NCI-H1436 (cell line): ENCODE measurements at regions not wholly inside any gene's neighbourhood (a gene's known extent, or its start where the extent isn't known, plus 50 kb on each side); places are given as distances from the start of the nearest gene placed in this dataset.
A peak's percentile ranks its signal among the peaks of the same experiment; 100 is the strongest.

ENCODE experiments used
- DNase-seq: peaks from one replicate; lab custom pipeline; 2025; lab: John Stamatoyannopoulos, UW

GRCh38 chr17:13994050-13994449 lies 75.3 kb upstream of the COX10 start:
- DNase-seq = no peak

GRCh38 chr17:13995856-13996271 lies 73.4 kb upstream of the COX10 start:
- DNase-seq = peak; percentile 26

GRCh38 chr17:13996276-13996675 lies 73.0 kb upstream of the COX10 start:
- no peak for DNase-seq

GRCh38 chr17:13996748-13997147 lies 72.6 kb upstream of the COX10 start:
- DNase-seq = no peak

- no peak for DNase-seq
These were observed 64.2 kb upstream of the COX10 start for GRCh38 chr17:14004927-14005620.

GRCh38 chr17:14006249-14006942 lies 62.9 kb upstream of the COX10 start:
- no peak for DNase-seq

GRCh38 chr17:14007951-14008350 lies 61.4 kb upstream of the COX10 start:
- no peak for DNase-seq

GRCh38 chr17:14011036-14011692 lies 58.1 kb upstream of the COX10 start:
- DNase-seq = no peak

- no peak for DNase-seq
These were observed 57.4 kb upstream of the COX10 start for GRCh38 chr17:14011740-14012405.

- DNase-seq = no peak
These were observed 54.6 kb upstream of the COX10 start for GRCh38 chr17:14014657-14015056.

GRCh38 chr17:14015271-14015670 lies 54.0 kb upstream of the COX10 start:
- no peak for DNase-seq

GRCh38 chr17:14016858-14017257 lies 52.4 kb upstream of the COX10 start:
- DNase-seq = no peak

GRCh38 chr17:14019186-14019956 lies 49.9 kb upstream of the COX10 start:
- no peak for DNase-seq
